Lower leg skin (tissue), 4 donors: ENCODE measurements at regions not wholly inside any gene's neighbourhood (a gene's known extent, or its start where the extent isn't known, plus 50 kb on each side); places are given as distances from the start of the nearest gene placed in this dataset.

Experiments
- DNase-seq, 2 donors: peaks; one replicate each; pipeline ENCODE4 v3.0.0-alpha.2; 2019; ENCODE audit warnings: low spot score in 2 of 2
- H3K4me3 ChIP-seq: fragments of 200-600 bp; sonication (generic); 2 replicates; pipeline ENCODE4 v1.5.1; 2017; ENCODE audit warnings: mild to moderate bottlenecking, low read depth; ENCODE audit not compliant: poor library complexity, severe bottlenecking
- POLR2A ChIP-seq, 2 donors: fragments of 450-650 bp; IDR thresholded peaks; one replicate each; pipeline ENCODE4 v1.6.1; 2016 to 2017; ENCODE audit warnings: antibody characterized with exemption in 2 of 2, mild to moderate bottlenecking in 1 of 2, moderate library complexity in 1 of 2
- WGBS, 2 donors: methylation state at CpG; one replicate each; pipeline ENCODE4 v1.1.5; 2018; 5-methylcytosine and 5-hydroxymethylcytosine counted together
- intact Hi-C: fragments of 100-400 bp; cut with DNase I; formaldehyde crosslinking; loops from one replicate; pipeline ENCODE4 v1.15.0; 2023; ENCODE audit warnings: low total_unique reads
- TF ChIP-seq, protein P1 (sequence below), 3 donors: fragments of 450-650 bp; IDR thresholded peaks; one replicate each; pipeline ENCODE4 v1.5.1; 2016; ENCODE audit warnings: antibody characterized with exemption in 3 of 3, mild to moderate bottlenecking in 3 of 3, moderate library complexity in 2 of 3

DNA sequence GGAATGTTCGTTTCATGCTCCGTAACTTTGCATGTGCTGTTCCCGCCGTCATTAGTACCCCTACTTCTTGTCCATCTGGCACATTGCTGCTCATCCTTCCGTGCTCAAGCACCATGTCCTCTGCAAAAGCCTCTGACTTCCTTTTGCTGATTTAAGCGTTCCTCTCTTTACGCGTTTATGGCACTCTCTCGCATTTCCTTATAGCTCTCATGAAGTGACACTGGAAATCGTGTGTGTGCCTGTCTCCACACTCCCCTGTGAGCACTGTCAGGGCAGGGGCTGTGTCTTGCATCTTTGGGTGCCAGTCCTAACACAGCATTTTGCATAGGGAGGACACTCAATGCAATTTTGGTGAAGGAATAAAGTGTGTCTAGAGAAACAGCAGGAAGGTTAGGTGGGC, 210.6 kb upstream of the FAT1 start:
- no peak for DNase-seq
- TF ChIP-seq, protein P1, sequence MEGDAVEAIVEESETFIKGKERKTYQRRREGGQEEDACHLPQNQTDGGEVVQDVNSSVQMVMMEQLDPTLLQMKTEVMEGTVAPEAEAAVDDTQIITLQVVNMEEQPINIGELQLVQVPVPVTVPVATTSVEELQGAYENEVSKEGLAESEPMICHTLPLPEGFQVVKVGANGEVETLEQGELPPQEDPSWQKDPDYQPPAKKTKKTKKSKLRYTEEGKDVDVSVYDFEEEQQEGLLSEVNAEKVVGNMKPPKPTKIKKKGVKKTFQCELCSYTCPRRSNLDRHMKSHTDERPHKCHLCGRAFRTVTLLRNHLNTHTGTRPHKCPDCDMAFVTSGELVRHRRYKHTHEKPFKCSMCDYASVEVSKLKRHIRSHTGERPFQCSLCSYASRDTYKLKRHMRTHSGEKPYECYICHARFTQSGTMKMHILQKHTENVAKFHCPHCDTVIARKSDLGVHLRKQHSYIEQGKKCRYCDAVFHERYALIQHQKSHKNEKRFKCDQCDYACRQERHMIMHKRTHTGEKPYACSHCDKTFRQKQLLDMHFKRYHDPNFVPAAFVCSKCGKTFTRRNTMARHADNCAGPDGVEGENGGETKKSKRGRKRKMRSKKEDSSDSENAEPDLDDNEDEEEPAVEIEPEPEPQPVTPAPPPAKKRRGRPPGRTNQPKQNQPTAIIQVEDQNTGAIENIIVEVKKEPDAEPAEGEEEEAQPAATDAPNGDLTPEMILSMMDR (IDR thresholded peaks at IDR 0.05), result no peak
- TF ChIP-seq POLR2A (IDR thresholded peaks at IDR 0.05), result no peak
- WGBS, 2 donors, result 82 to 90% methylated on average over 10 of the region's 10 CpGs
- no peak overlapping the region for H3K4me3 ChIP-seq
- intact Hi-C loops, result no loop called here

DNA sequence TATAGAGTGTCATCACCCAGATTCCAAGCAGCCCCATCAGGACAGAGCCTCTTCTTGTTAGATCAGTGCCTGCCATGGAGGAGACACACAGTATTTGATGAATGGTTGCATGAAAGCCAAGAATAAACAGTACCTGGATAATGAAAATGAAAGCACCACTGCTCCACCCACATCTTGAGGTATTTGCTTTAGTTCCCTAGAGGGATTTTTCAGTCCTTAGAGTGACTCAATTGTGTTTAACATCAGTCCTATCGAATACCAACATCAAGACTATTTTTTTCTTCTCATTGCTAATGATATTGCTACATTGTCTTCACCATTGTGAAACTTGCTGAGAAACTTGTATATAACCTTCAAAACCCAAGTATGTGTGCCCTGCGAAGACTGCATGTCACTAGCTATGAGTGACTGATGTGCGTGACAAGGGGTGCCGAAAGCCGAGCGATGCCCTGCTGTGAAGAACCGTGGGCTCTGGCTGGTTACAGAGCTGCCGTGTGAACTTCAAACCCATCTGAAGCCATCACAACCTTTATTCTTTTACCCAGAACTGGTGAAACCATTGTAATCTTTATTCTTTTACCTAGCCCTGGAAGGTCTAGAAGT, 211.3 kb upstream of the FAT1 start:
- no peak overlapping the region for H3K4me3 ChIP-seq
- intact Hi-C loops, result no loop called here
- TF ChIP-seq POLR2A (IDR thresholded peaks at IDR 0.05), result no peak
- TF ChIP-seq, protein P1 (IDR thresholded peaks at IDR 0.05), result no peak
- WGBS, 2 donors, result 89 to 91% methylated on average over 8 of the region's 8 CpGs
- DNase-seq, result no peak

DNA sequence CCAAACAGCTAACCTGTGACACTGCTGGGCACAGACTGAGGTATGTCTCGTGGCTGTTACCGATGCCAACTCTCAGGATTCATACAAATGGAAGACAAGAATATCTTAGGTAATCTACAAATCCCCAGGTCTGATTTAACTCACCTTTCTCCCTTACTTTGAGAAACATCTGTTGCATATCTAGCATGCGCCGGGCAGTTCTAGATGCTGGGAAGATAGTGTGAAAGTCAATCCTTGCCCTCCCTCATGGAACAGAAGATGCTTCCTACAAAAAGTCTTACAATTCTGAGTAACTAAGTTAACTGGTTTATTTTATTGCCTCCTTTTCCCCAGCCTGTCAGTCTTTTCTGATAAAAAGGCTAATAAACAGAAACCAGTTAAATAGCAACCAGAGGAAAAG, 212.2 kb upstream of the FAT1 start:
- TF ChIP-seq POLR2A (IDR thresholded peaks at IDR 0.05), result no peak
- TF ChIP-seq, protein P1 (IDR thresholded peaks at IDR 0.05), result no peak
- DNase-seq, result no peak

DNA sequence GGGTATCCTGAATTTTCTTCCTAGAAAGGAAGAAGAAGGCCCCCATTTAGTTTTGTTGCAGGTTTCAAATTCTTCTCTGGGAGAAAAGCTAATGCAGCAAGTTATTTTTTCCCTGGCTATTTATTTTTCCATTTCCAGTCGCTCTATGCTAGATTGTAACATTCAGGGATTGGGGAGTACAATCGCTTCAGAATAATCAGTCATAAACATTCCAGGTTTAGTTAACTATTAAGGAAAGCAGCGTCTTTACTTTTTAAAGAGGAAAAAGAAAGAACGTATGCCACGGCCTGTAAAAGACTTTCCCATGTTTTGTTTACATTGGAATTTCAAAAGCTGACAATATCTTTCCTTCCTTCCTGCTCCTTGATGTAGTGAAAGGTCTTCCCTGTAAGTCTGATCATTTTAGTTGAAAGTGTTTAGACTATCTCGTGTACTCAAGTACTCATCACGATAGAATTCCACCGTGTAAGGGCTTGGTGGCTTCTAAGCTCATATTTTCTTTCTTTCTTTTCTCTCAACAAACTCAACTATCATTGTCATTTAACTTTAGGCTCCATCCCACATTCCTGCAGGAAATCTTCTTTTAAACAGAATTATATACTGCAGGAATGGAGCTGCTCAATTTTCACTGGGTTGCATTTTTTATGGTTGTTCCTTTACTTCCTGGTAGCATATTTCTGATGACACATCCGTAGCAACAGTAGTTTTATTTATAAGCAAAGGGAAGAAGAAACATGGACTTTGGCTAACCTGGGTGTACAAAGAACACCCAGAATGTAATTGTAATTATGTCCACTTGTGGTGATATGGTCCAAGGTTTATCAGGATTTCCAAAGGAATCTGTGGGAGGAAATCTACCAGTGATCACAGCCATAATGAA, 213.1 kb upstream of the FAT1 start:
- DNase-seq, result no peak
- WGBS, 2 donors, result 50 to 51% methylated on average over 9 of the region's 9 CpGs
- TF ChIP-seq, protein P1 (IDR thresholded peaks at IDR 0.05), result no peak
- TF ChIP-seq POLR2A (IDR thresholded peaks at IDR 0.05), result no peak
- intact Hi-C loops, result no loop called here
- no peak overlapping the region for H3K4me3 ChIP-seq

More for the DNA sequence above, 212.2 kb upstream of the FAT1 start:
- H3K4me3 ChIP-seq, result no peak overlapping the region
- intact Hi-C loops, result no loop called here
- WGBS, 2 donors, result 55 to 56% methylated on average over 4 of the region's 4 CpGs

DNA sequence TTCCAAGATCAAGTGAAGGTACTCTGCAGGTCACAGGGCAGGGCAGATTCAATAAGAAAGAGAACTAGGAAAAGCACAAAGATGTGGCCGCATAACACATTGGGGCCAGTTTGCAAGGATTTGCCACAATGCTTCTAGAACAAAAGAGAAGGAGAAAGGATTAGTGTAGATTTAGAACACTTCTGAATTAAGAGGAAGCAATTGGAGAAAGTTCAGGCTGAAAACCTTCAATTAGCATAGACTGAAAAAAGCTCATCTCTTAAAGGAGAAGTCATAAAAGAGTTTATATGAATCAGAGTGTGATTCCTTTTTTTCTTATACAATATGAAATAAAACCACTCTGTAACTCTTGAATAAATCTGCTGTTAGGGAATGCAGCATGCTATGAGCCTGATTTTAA, 215.6 kb upstream of the FAT1 start:
- DNase-seq, result no peak
- H3K4me3 ChIP-seq, result no peak overlapping the region
- intact Hi-C loops, result no loop called here
- TF ChIP-seq, protein P1 (IDR thresholded peaks at IDR 0.05), result no peak
- no peak for TF ChIP-seq POLR2A (IDR thresholded peaks at IDR 0.05)
- 92 to 100% methylated on average over 1 of the region's 1 CpG for WGBS, 2 donors
